GM21786 (cell line): ENCODE measurements at regions not wholly inside any gene's neighbourhood (a gene's known extent, or its start where the extent isn't known, plus 50 kb on each side); places are given as distances from the start of the nearest gene placed in this dataset.

Experiments used
- ATAC-seq: cut with Tn5 transposase; IDR thresholded peaks from one replicate; pipeline ENCODE4 v1.9.1; 2021; ENCODE audit not compliant: unreplicated experiment

GRCh38 chr4:74640111-74640903 lies 154.0 kb downstream of the BTC start:
- no peak for ATAC-seq

GRCh38 chr4:74642006-74642405 lies 152.3 kb downstream of the BTC start:
- no peak for ATAC-seq

GRCh38 chr4:74649193-74649592 lies 145.1 kb downstream of the BTC start:
- ATAC-seq: no peak

- no peak for ATAC-seq
Measured at GRCh38 chr4:74651198-74651597, 143.1 kb downstream of the BTC start.

- ATAC-seq: no peak
Measured at GRCh38 chr4:74653331-74654229, 140.7 kb downstream of the BTC start.

- ATAC-seq: no peak
Measured at GRCh38 chr4:74654230-74654681, 140.1 kb downstream of the BTC start.

GRCh38 chr4:74656596-74656995 lies 137.7 kb downstream of the BTC start:
- ATAC-seq: no peak

GRCh38 chr4:74658116-74658515 lies 136.2 kb downstream of the BTC start:
- ATAC-seq: no peak

- ATAC-seq: no peak
Measured at GRCh38 chr4:74659576-74660411, 134.5 kb downstream of the BTC start.

GRCh38 chr4:74660866-74661265 lies 133.5 kb downstream of the BTC start:
- ATAC-seq: no peak

- no peak for ATAC-seq
Measured at GRCh38 chr4:74661427-74662201, 132.7 kb downstream of the BTC start.

GRCh38 chr4:74663631-74664030 lies 130.7 kb downstream of the BTC start:
- no peak for ATAC-seq

GRCh38 chr4:74665346-74665745 lies 129.0 kb downstream of the BTC start:
- no peak for ATAC-seq

- no peak for ATAC-seq
Measured at GRCh38 chr4:74665876-74666275, 128.4 kb downstream of the BTC start.

GRCh38 chr4:74667438-74667837 lies 126.9 kb downstream of the BTC start:
- ATAC-seq: no peak

GRCh38 chr4:74667944-74668343 lies 126.4 kb downstream of the BTC start:
- no peak for ATAC-seq

GRCh38 chr4:74669702-74670101 lies 124.6 kb downstream of the BTC start:
- ATAC-seq: no peak

GRCh38 chr4:74670583-74670982 lies 123.7 kb downstream of the BTC start:
- ATAC-seq: no peak

- ATAC-seq: no peak
Measured at GRCh38 chr4:74671080-74671698, 123.1 kb downstream of the BTC start.

- ATAC-seq: no peak
Measured at GRCh38 chr4:74674750-74675149, 119.6 kb downstream of the BTC start.
